HepG2 (cell line): ENCODE measurements at regions not wholly inside any gene's neighbourhood (a gene's known extent, or its start where the extent isn't known, plus 50 kb on each side); places are given as distances from the start of the nearest gene placed in this dataset.

ENCODE experiments used
- ATAC-seq: fragments of 200-7000 bp; cut with Tn5 transposase; 3 replicates; pipeline ENCODE4 v1.9.1; 2020; ENCODE audit warnings: mild to moderate bottlenecking, moderate library complexity
- BruUV-seq: library from RNA; stranded (reverse); fragments of 400-500 nt; replicated peaks from 2 replicates; lab custom pipeline; 2021; lab: Mats Ljungman, UMichigan
- CTCF ChIA-PET: fragments of 300-600 bp; formaldehyde crosslinking; extraction: SDS; loops from one replicate; lab custom pipeline; 2021; ENCODE audit warnings: low total read pairs, inconsistent platforms, low intra/inter-chr PET ratio; lab: Yijun Ruan, JAX
- POLR2A ChIA-PET: fragments of 350-600 bp; sonication (Branson Sonifier 250); formaldehyde crosslinking; loops from one replicate; lab custom pipeline; 2020; ENCODE audit warnings: antibody characterized with exemption, inconsistent platforms; lab: Yijun Ruan, JAX
- DNase-seq: peaks from one replicate; pipeline ENCODE4 v3.0.0-alpha.2; 2015; ENCODE audit warnings: low spot score
- FAIRE-seq: peaks from 3 replicates; lab custom pipeline; 2011; peaks lifted over from hg19 to GRCh38; lab: Jason Lieb, UNC
- H2AFZ ChIP-seq: one replicate; pipeline ENCODE4 v1.6.1; 2011; ENCODE audit warnings: low read length, inconsistent platforms
- H3K27ac ChIP-seq: fragments of 300-600 bp; 3 replicates; pipeline ENCODE4 v1.8.0; 2011; ENCODE audit warnings: mixed run types, mild to moderate bottlenecking, mixed read lengths, low read length, inconsistent platforms; ENCODE audit not compliant: insufficient read depth; ENCODE audit errors: extremely low read length
- H3K27me3 ChIP-seq, 2 experiments: fragments of 200-600 bp in 1 of 2; 2 replicates in 1 of 2; 3 replicates in 1 of 2; pipeline versions ENCODE4 v1.6.0 to v1.8.0; 2011; ENCODE audit warnings: low read length in 2 of 2, mild to moderate bottlenecking in 2 of 2, moderate library complexity in 2 of 2, inconsistent platforms in 1 of 2; ENCODE audit not compliant: insufficient read depth in 2 of 2, control insufficient read depth in 1 of 2
- H3K36me3 ChIP-seq, 2 experiments: fragments of 200-600 bp in 1 of 2; replicated peaks in 1 of 2; 2 replicates in 1 of 2; 3 replicates in 1 of 2; pipeline versions ENCODE4 v1.5.1 to v1.8.0; 2011; ENCODE audit warnings: low read length in 2 of 2, inconsistent platforms in 1 of 2; ENCODE audit not compliant: insufficient read depth in 2 of 2, control insufficient read depth in 1 of 2
- H3K4me1 ChIP-seq: 2 replicates; pipeline ENCODE4 v1.5.1; 2012; ENCODE audit warnings: low read length, inconsistent platforms; ENCODE audit not compliant: insufficient read depth
- H3K4me2 ChIP-seq: 2 replicates; pipeline ENCODE4 v1.6.0; 2011; ENCODE audit warnings: low read depth, low read length, inconsistent platforms
- H3K4me3 ChIP-seq, 3 experiments: fragments of 200-600 bp in 1 of 3; sonication (generic), shearing (Covaris generic) in 1 of 3; replicated peaks in 1 of 3; 2 replicates each; pipeline ENCODE4 v1.5.1; 2011 to 2016; ENCODE audit warnings: low read length in 3 of 3, inconsistent platforms in 2 of 3, low read depth in 2 of 3, mild to moderate bottlenecking in 2 of 3, control low read depth in 1 of 3, mixed read lengths in 1 of 3; ENCODE audit not compliant: insufficient read depth in 1 of 3
- H3K79me2 ChIP-seq: one replicate; pipeline ENCODE4 v1.6.1; 2011; ENCODE audit warnings: low read length, inconsistent platforms; ENCODE audit not compliant: insufficient read depth
- H3K9ac ChIP-seq: 2 replicates; pipeline ENCODE4 v1.6.0; 2011; ENCODE audit warnings: mild to moderate bottlenecking, low read depth, low read length, inconsistent platforms; ENCODE audit not compliant: insufficient read depth
- H3K9me3 ChIP-seq: 2 replicates; pipeline ENCODE4 v1.5.1; 2012; ENCODE audit warnings: mild to moderate bottlenecking, low read length
- H4K20me1 ChIP-seq: 2 replicates; pipeline ENCODE4 v1.6.0; 2011; ENCODE audit warnings: inconsistent platforms, mild to moderate bottlenecking, low read length, moderate library complexity; ENCODE audit not compliant: insufficient read depth
- ADNP ChIP-seq: sonication (generic); formaldehyde crosslinking; IDR thresholded peaks from 2 replicates; pipeline ENCODE4 v1.4.0; 2020; ENCODE audit warnings: missing genetic modification reagents
- ISX ChIP-seq: sonication (generic); formaldehyde crosslinking; conservative IDR thresholded peaks from 2 replicates; pipeline ENCODE4 v1.5.0; 2020; ENCODE audit warnings: missing genetic modification reagents
- MAFF ChIP-seq: IDR thresholded peaks from 2 replicates; pipeline ENCODE4 v1.6.1; 2011; ENCODE audit warnings: low read depth, low read length, improper control_type of control experiment
- MAFK ChIP-seq, 2 experiments: IDR thresholded peaks in 1 of 2; conservative IDR thresholded peaks in 1 of 2; 2 replicates each; pipeline ENCODE4 v1.6.1; 2011; ENCODE audit warnings: improper control_type of control experiment in 2 of 2, low read length in 2 of 2
- RXRA ChIP-seq: sonication (generic); formaldehyde crosslinking; IDR thresholded peaks from 2 replicates; pipeline ENCODE4 v1.5.1; 2020; ENCODE audit warnings: missing genetic modification reagents
- ZNF782 ChIP-seq: sonication (generic); formaldehyde crosslinking; IDR thresholded peaks from 2 replicates; pipeline ENCODE4 v1.4.0; 2020; ENCODE audit warnings: missing genetic modification reagents, mild to moderate bottlenecking, borderline replicate concordance
- WGBS: methylation state at CpG from one replicate; pipeline ENCODE4 v1.1.6; 2017; ENCODE audit warnings: low lambda C conversion rate; 5-methylcytosine and 5-hydroxymethylcytosine counted together
- in situ Hi-C: cut with HindIII; loops from 2 replicates; pipeline ENCODE4 v1.10.0; 2017; ENCODE audit warnings: low pct_unique_long_range_greater_than_20kb; ENCODE audit not compliant: extremely low pct_ligation_motif_present
- intact Hi-C: fragments of 100-400 bp; cut with micrococcal nuclease; formaldehyde crosslinking; loops from one replicate; pipeline ENCODE4 v1.10.0; 2022; ENCODE audit not compliant: unreplicated experiment
- TF ChIP-seq, protein P1 (sequence below): IDR thresholded peaks from 2 replicates; pipeline ENCODE4 v1.6.1; 2018; ENCODE audit warnings: missing genetic modification reagents

DNA sequence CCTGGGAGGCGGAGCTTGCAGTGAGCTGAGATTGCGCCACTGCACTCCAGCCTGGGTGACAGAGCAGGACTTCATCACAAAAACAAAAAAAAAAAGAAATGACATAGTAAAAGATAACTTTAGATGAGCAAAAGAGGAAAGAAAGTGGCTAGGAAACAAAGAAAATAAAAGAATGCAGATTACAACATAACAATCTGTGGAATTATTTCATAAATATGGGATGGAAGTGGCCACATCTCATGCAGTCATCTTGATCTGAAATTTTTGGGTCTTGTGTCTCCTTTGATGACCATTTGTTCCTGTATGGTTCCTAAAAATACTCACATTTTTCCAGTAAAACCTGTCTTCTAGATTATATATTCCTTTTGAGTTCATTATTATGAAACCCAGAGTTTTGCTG, 271.4 kb downstream of the SPRY1 start:
- no peak overlapping the region for H3K9ac ChIP-seq
- DNase-seq (no peak), ATAC-seq (no peak), FAIRE-seq (no peak)
- H4K20me1 ChIP-seq, result no peaks in the 10 kb centered on the region
- ChIA-PET POLR2A (no interaction called here), CTCF (no interaction called here)
- no peaks in the 10 kb centered on the region for H3K79me2 ChIP-seq
- 100% methylated on average over 2 of the region's 2 CpGs for WGBS
- no TSS peak for BruUV-seq
- no peak overlapping the region for H3K4me2 ChIP-seq
- H3K36me3 ChIP-seq, result peaks cover 1 to 3% of the 10 kb centered on the region in 2 experiments; a peak in 1 of 5 replicates
- H3K27me3 ChIP-seq, result no peaks in the 10 kb centered on the region
- no peak overlapping the region for H2AFZ ChIP-seq
- intact Hi-C loops (no loop called here), in situ Hi-C loops (loop anchor here (10.0 kb wide), 1 partner anchor 553 kb away; no protein-coding TSS in a partner anchor)
- H3K4me1 ChIP-seq, result peaks cover 6% of the 10 kb centered on the region
- H3K9me3 ChIP-seq, result no peaks in the 10 kb centered on the region
- no peak overlapping the region for H3K27ac ChIP-seq
- no peak overlapping the region for H3K4me3 ChIP-seq
- no peak for TF ChIP-seq ISX (CRISPR knock-in tag)
- TF ChIP-seq, all 625 proteins: peak for 0

DNA sequence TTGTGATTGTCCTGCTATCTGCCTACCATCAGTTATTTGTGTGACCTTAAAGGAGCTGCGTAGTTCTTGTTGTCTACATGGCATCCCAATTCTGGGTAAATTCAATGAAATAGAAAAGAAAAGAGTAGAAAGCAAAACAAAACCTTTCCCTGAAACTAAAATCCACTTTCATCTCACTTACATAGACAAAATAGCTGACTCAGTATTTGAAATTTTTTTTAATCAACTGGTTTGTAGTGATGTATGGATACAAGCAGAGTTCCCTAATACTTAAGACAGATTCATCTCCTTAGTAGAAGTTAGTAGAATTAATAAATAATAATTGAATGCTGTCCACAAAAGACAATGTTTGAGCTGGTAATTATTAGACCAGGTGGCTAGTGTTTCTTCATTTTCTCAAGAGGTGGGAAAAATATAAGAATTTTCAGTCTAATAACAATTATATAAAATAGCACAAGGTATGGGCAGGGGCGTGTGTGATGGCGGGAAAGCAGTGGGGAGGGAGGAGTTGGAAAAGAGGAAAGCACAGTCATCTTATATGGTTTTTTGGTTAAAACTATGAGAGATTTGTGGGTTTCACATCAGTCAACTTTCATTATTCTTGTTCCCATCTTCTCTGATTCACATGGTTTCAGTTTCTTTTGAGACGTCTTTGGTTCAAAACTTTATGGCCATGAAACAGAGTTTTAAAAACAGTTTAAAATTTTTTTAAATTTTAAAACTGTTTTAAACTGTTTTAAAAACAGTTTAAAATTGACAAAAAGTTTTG, 275.2 kb downstream of the SPRY1 start:
- in situ Hi-C loops (no loop called here), intact Hi-C loops (no loop called here)
- Histone ChIP-seq H3K4me3 (no peak overlapping the region), H3K36me3 (no peaks in the 10 kb centered on the region), H2AFZ (no peak overlapping the region), H3K4me2 (no peak overlapping the region), H3K4me1 (no peaks in the 10 kb centered on the region; the same call in 1 of the 2 replicates), H4K20me1 (no peaks in the 10 kb centered on the region), H3K9ac (no peak overlapping the region), H3K79me2 (no peaks in the 10 kb centered on the region), H3K27ac (no peak overlapping the region), H3K9me3 (no peaks in the 10 kb centered on the region), H3K27me3 (no peaks in the 10 kb centered on the region)
- ChIA-PET CTCF (no interaction called here), POLR2A (no interaction called here)
- no peak for TF ChIP-seq RXRA (CRISPR knock-in tag)
- no peak for TF ChIP-seq ADNP (CRISPR knock-in tag)
- TF ChIP-seq MAFK (conservative IDR thresholded peaks at IDR 0.05 in 1 of 2, IDR thresholded peaks at IDR 0.05 in 1 of 2; ENCODE audit: low read length in 2 of 2), result peak; percentile 73 to 92
- TF ChIP-seq ZNF782 (CRISPR knock-in tag), result no peak
- peak; percentile 85 for TF ChIP-seq MAFF
- TF ChIP-seq, protein P1, sequence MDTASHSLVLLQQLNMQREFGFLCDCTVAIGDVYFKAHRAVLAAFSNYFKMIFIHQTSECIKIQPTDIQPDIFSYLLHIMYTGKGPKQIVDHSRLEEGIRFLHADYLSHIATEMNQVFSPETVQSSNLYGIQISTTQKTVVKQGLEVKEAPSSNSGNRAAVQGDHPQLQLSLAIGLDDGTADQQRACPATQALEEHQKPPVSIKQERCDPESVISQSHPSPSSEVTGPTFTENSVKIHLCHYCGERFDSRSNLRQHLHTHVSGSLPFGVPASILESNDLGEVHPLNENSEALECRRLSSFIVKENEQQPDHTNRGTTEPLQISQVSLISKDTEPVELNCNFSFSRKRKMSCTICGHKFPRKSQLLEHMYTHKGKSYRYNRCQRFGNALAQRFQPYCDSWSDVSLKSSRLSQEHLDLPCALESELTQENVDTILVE (CRISPR knock-in tag), result no peak
- no peak for DNase-seq
- 99% methylated on average over 4 of the region's 4 CpGs for WGBS
- no TSS peak for BruUV-seq
- ATAC-seq, result no peak
- FAIRE-seq, result no peak
